IMR-90 (cell line): ENCODE measurements at regions not wholly inside any gene's neighbourhood (a gene's known extent, or its start where the extent isn't known, plus 50 kb on each side); places are given as distances from the start of the nearest gene placed in this dataset.

Experiments used
- ATAC-seq: fragments of 200-7000 bp; cut with Tn5 transposase; 2 replicates; pipeline ENCODE4 v1.9.1; 2020; ENCODE audit warnings: low read depth, mild to moderate bottlenecking, moderate library complexity
- BruUV-seq: library from RNA; stranded (reverse); fragments of 400-500 nt; replicated peaks from 2 replicates; lab custom pipeline; 2021; lab: Mats Ljungman, UMichigan
- CTCF ChIA-PET: fragments of 300-600 bp; formaldehyde crosslinking; extraction: SDS; loops from one replicate; lab custom pipeline; 2021; ENCODE audit warnings: antibody characterized with exemption; lab: Yijun Ruan, JAX
- POLR2A ChIA-PET: fragments of 300-600 bp; sonication (Branson Sonifier 250); formaldehyde crosslinking; loops from one replicate; lab custom pipeline; 2022; ENCODE audit warnings: antibody characterized with exemption; ENCODE audit not compliant: unreplicated experiment; lab: Charles Lee
- DNase-seq: peaks from one replicate; pipeline ENCODE4 v3.0.0; 2013
- H2AFZ ChIP-seq: replicated peaks from 2 replicates; pipeline ENCODE3; 2013; ENCODE audit warnings: low read length, mild to moderate bottlenecking; ENCODE audit not compliant: poor library complexity
- H2AK5ac ChIP-seq: 2 replicates; pipeline ENCODE4 v1.6.1; 2013; ENCODE audit warnings: low read depth, low read length, inconsistent platforms
- H2AK9ac ChIP-seq: replicated peaks from 2 replicates; pipeline ENCODE3; 2013; ENCODE audit warnings: mild to moderate bottlenecking, low read depth, low read length, moderate library complexity; ENCODE audit not compliant: poor library complexity
- H2BK120ac ChIP-seq: 2 replicates; pipeline ENCODE4 v1.6.1; 2013; ENCODE audit warnings: low read depth, low read length, inconsistent platforms
- H2BK15ac ChIP-seq: 3 replicates; pipeline ENCODE4 v1.6.1; 2013; ENCODE audit warnings: low read depth, low read length, inconsistent platforms
- H2BK20ac ChIP-seq: 2 replicates; pipeline ENCODE4 v1.6.1; 2013; ENCODE audit warnings: low read depth, mild to moderate bottlenecking, inconsistent platforms, low read length, moderate library complexity
- H2BK5ac ChIP-seq: 2 replicates; pipeline ENCODE4 v1.6.1; 2013; ENCODE audit warnings: mild to moderate bottlenecking, low read depth, low read length, inconsistent platforms; ENCODE audit not compliant: poor library complexity, severe bottlenecking
- H3K14ac ChIP-seq: replicated peaks from 2 replicates; pipeline ENCODE4 v1.6.1; 2013; ENCODE audit warnings: low read depth, low read length, inconsistent platforms
- H3K18ac ChIP-seq: 2 replicates; pipeline ENCODE4 v1.6.1; 2013; ENCODE audit warnings: low read depth, low read length, control low read depth
- H3K23ac ChIP-seq: 2 replicates; pipeline ENCODE4 v1.6.1; 2013; ENCODE audit warnings: low read depth, low read length, inconsistent platforms
- H3K27ac ChIP-seq: 2 replicates; pipeline ENCODE4 v1.5.1; 2013; ENCODE audit warnings: mild to moderate bottlenecking, control low read depth, low read length; ENCODE audit not compliant: insufficient read depth
- H3K27me3 ChIP-seq: 2 replicates; pipeline ENCODE4 v1.6.1; 2013; ENCODE audit warnings: low read length; ENCODE audit not compliant: control insufficient read depth, insufficient read depth
- H3K36me3 ChIP-seq: 2 replicates; pipeline ENCODE4 v1.6.1; 2013; ENCODE audit warnings: low read length, mixed read lengths; ENCODE audit not compliant: control insufficient read depth, insufficient read depth
- H3K4ac ChIP-seq: 2 replicates; pipeline ENCODE4 v1.6.1; 2013; ENCODE audit warnings: low read depth, low read length, inconsistent platforms
- H3K4me1 ChIP-seq: 2 replicates; pipeline ENCODE4 v1.6.1; 2013; ENCODE audit warnings: low read length, mixed read lengths; ENCODE audit not compliant: control insufficient read depth, insufficient read depth
- H3K4me2 ChIP-seq: 2 replicates; pipeline ENCODE4 v1.6.1; 2013; ENCODE audit warnings: low read depth, mild to moderate bottlenecking, control low read depth, low read length, moderate library complexity
- H3K4me3 ChIP-seq: 2 replicates; pipeline ENCODE4 v1.5.1; 2013; ENCODE audit warnings: low read depth, mild to moderate bottlenecking, control low read depth, low read length, moderate library complexity; ENCODE audit not compliant: insufficient read depth
- H3K56ac ChIP-seq: 2 replicates; pipeline ENCODE4 v1.6.1; 2013; ENCODE audit warnings: low read length, inconsistent platforms; ENCODE audit not compliant: insufficient read depth; ENCODE audit errors: extremely low read depth
- H3K79me1 ChIP-seq, 2 experiments: 2 replicates each; pipeline ENCODE4 v1.6.1; 2013; ENCODE audit warnings: low read length in 2 of 2, inconsistent platforms in 1 of 2, low read depth in 1 of 2
- H3K9ac ChIP-seq: 2 replicates; pipeline ENCODE4 v1.6.1; 2013; ENCODE audit warnings: low read depth, low read length, control low read depth
- H3K9me1 ChIP-seq: 2 replicates; pipeline ENCODE4 v1.6.1; 2013; ENCODE audit warnings: low read length, inconsistent platforms; ENCODE audit not compliant: insufficient read depth
- H3K9me3 ChIP-seq: 2 replicates; pipeline ENCODE4 v1.6.1; 2013; ENCODE audit warnings: low read length; ENCODE audit not compliant: control insufficient read depth, insufficient read depth
- H4K20me1 ChIP-seq: 2 replicates; pipeline ENCODE4 v1.6.1; 2013; ENCODE audit warnings: low read length, inconsistent platforms; ENCODE audit not compliant: insufficient read depth
- H4K5ac ChIP-seq: 2 replicates; pipeline ENCODE4 v1.6.1; 2013; ENCODE audit warnings: mild to moderate bottlenecking, low read depth, low read length, control low read depth
- H4K8ac ChIP-seq, 2 experiments: 2 replicates each; pipeline ENCODE4 v1.6.1; 2013; ENCODE audit warnings: low read depth in 2 of 2, low read length in 2 of 2, control low read depth in 1 of 2, inconsistent platforms in 1 of 2
- H4K91ac ChIP-seq: 2 replicates; pipeline ENCODE4 v1.6.1; 2013; ENCODE audit warnings: low read depth, low read length, inconsistent platforms; ENCODE audit not compliant: insufficient read depth
- BHLHE40 ChIP-seq: fragments of 150-350 bp; IDR thresholded peaks from 2 replicates; pipeline ENCODE4 v1.6.1; 2016; ENCODE audit warnings: mild to moderate bottlenecking, low read depth, low read length
- CEBPB ChIP-seq: IDR thresholded peaks from 2 replicates; pipeline ENCODE4 v1.6.1; 2012; ENCODE audit warnings: low read depth, low read length, improper control_type of control experiment
- CHD1 ChIP-seq: IDR thresholded peaks from 2 replicates; pipeline ENCODE4 v1.6.1; 2012; ENCODE audit warnings: low read depth, low read length, improper control_type of control experiment
- CTCF ChIP-seq: conservative IDR thresholded peaks from 2 replicates; pipeline ENCODE4 v1.5.1; 2012; ENCODE audit warnings: mild to moderate bottlenecking, low read depth, low read length, improper control_type of control experiment
- ELK1 ChIP-seq: fragments of 150-350 bp; IDR thresholded peaks from 2 replicates; pipeline ENCODE4 v1.6.1; 2016; ENCODE audit warnings: low read depth, mild to moderate bottlenecking, low read length, moderate library complexity, borderline replicate concordance
- FOS ChIP-seq: fragments of 150-350 bp; IDR thresholded peaks from 2 replicates; pipeline ENCODE4 v1.6.1; 2016; ENCODE audit warnings: low read depth, low read length
- MAFK ChIP-seq: IDR thresholded peaks from 2 replicates; pipeline ENCODE4 v1.6.1; 2012; ENCODE audit warnings: low read depth, low read length, improper control_type of control experiment
- MAZ ChIP-seq: IDR thresholded peaks from 2 replicates; pipeline ENCODE4 v1.6.1; 2012; ENCODE audit warnings: low read depth, mild to moderate bottlenecking, low read length, improper control_type of control experiment, moderate library complexity, borderline replicate concordance
- MXI1 ChIP-seq: IDR thresholded peaks from 2 replicates; pipeline ENCODE4 v1.6.1; 2012; ENCODE audit warnings: low read depth, mild to moderate bottlenecking, low read length, moderate library complexity, borderline replicate concordance
- NFE2L2 ChIP-seq: fragments of 150-350 bp; IDR thresholded peaks from 2 replicates; pipeline ENCODE4 v1.6.1; 2016; ENCODE audit warnings: low read depth, mild to moderate bottlenecking, low read length
- POLR2A ChIP-seq: IDR thresholded peaks from 2 replicates; pipeline ENCODE4 v1.6.1; 2012; ENCODE audit warnings: mild to moderate bottlenecking, low read depth, low read length
- RAD21 ChIP-seq: IDR thresholded peaks from 2 replicates; pipeline ENCODE4 v1.6.1; 2012; ENCODE audit warnings: low read length, improper control_type of control experiment
- RCOR1 ChIP-seq: IDR thresholded peaks from 2 replicates; pipeline ENCODE4 v1.6.1; 2012; ENCODE audit warnings: mild to moderate bottlenecking, low read length, improper control_type of control experiment; ENCODE audit not compliant: insufficient replicate concordance
- RFX5 ChIP-seq: IDR thresholded peaks from 2 replicates; pipeline ENCODE4 v1.8.0; 2012; ENCODE audit warnings: low read depth, mild to moderate bottlenecking, low read length, moderate library complexity
- SMC3 ChIP-seq: fragments of 150-350 bp; IDR thresholded peaks from 2 replicates; pipeline ENCODE4 v1.6.1; 2016; ENCODE audit warnings: low read depth, mild to moderate bottlenecking, antibody characterized with exemption, low read length, moderate library complexity
- WGBS, 2 experiments: methylation state at CpG; one replicate each; pipeline versions ENCODE4 v1.1.5 to v1.1.7; 2013; ENCODE audit warnings: missing lambda C conversion rate in 2 of 2; ENCODE audit not compliant: insufficient read length in 1 of 2; ENCODE audit errors: extremely low coverage in 2 of 2; 5-methylcytosine and 5-hydroxymethylcytosine counted together
- dilution Hi-C: fragments of 300-500 bp; cut with HindIII; formaldehyde crosslinking; loops from one replicate; pipeline ENCODE4 v1.14.3; 2018; ENCODE audit warnings: low sequenced_read_pairs; ENCODE audit not compliant: unreplicated experiment
- in situ Hi-C: fragments of 300-500 bp; cut with MboI; formaldehyde crosslinking; loops from 3 replicates; pipeline ENCODE4 v1.14.3; 2019; ENCODE audit warnings: low sequenced_read_pairs, inconsistent platforms, mixed read lengths
- intact Hi-C: fragments of 100-400 bp; cut with micrococcal nuclease; formaldehyde crosslinking; loops from 2 replicates; pipeline ENCODE4 v1.10.0; 2022
- TF ChIP-seq, protein P1 (sequence below): fragments of 150-350 bp; IDR thresholded peaks from 2 replicates; pipeline ENCODE4 v1.6.1; 2017; ENCODE audit warnings: mild to moderate bottlenecking, antibody characterized with exemption, low read length, low read depth

- Histone ChIP-seq H3K18ac (no peak overlapping the region), H3K4me1 (peaks cover 2% of the 10 kb centered on the region; the same call in 1 of the 2 replicates), H3K4me2 (no peak overlapping the region), H2AK5ac (no peak overlapping the region), H3K9me3 (no peaks in the 10 kb centered on the region), H3K14ac (no peak overlapping the region), H3K36me3 (no peaks in the 10 kb centered on the region), H3K27ac (no peak overlapping the region), H3K56ac (no peak overlapping the region), H2AK9ac (no peak overlapping the region), H3K4ac (no peak overlapping the region), H2BK5ac (no peak overlapping the region), H3K4me3 (no peak overlapping the region), H2BK20ac (no peak overlapping the region), H3K9me1 (no peaks in the 10 kb centered on the region), H4K8ac (no peak overlapping the region), H3K9ac (no peak overlapping the region), H3K27me3 (no peaks in the 10 kb centered on the region), H2AFZ (peak overlapping the region; percentile 65), H3K79me1 (no peaks in the 10 kb centered on the region), H4K91ac (no peak overlapping the region), H2BK120ac (no peak overlapping the region), H3K23ac (no peak overlapping the region), H2BK15ac (no peak overlapping the region), H4K20me1 (no peaks in the 10 kb centered on the region), H4K5ac (no peak overlapping the region)
- DNase-seq (no peak), ATAC-seq (no peak)
- CTCF ChIA-PET = no interaction called here
- dilution Hi-C loops = no loop called here
- intact Hi-C loops = no loop called here
- TF ChIP-seq RFX5 (no peak), ELK1 (no peak), CTCF (no peak), MXI1 (no peak), POLR2A (no peak), NFE2L2 (no peak), RAD21 (no peak), CHD1 (no peak), CEBPB (no peak), BHLHE40 (no peak), SMC3 (no peak), RCOR1 (no peak), MAFK (no peak), MAZ (no peak), FOS (no peak)
- TF ChIP-seq, protein P1, sequence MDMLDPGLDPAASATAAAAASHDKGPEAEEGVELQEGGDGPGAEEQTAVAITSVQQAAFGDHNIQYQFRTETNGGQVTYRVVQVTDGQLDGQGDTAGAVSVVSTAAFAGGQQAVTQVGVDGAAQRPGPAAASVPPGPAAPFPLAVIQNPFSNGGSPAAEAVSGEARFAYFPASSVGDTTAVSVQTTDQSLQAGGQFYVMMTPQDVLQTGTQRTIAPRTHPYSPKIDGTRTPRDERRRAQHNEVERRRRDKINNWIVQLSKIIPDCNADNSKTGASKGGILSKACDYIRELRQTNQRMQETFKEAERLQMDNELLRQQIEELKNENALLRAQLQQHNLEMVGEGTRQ = no peak
- no TSS peak for BruUV-seq
- in situ Hi-C loops = no loop called here
- 50% methylated on average over 1 of the region's 2 CpGs; no CpG with 5 or more reads in 1 of the 2 experiments for WGBS, 2 experiments
- POLR2A ChIA-PET = no interaction called here
These were observed 468.2 kb downstream of the MMUT start for GRCh38 chr6:48994811-48995210.
